CD8-positive, alpha-beta memory T cell (primary cell): ENCODE measurements at regions not wholly inside any gene's neighbourhood (a gene's known extent, or its start where the extent isn't known, plus 50 kb on each side); places are given as distances from the start of the nearest gene placed in this dataset.

Source experiments
- CTCF ChIA-PET: fragments of 350-600 bp; sonication (Branson Sonifier 250); formaldehyde crosslinking; loops from one replicate; lab custom pipeline; 2021; ENCODE audit warnings: antibody characterized with exemption; lab: Charles Lee
- POLR2A ChIA-PET: fragments of 350-600 bp; sonication (Branson Sonifier 250); formaldehyde crosslinking; loops from one replicate; lab custom pipeline; 2021; ENCODE audit warnings: antibody characterized with exemption; lab: Charles Lee
- DNase-seq, 5 donors: peaks; one replicate each; pipeline versions ENCODE4 v3.0.0 to v3.0.0-alpha.2; 2020 to 2022; ENCODE audit warnings: mixed read lengths in 1 of 5
- H3K27ac ChIP-seq: one replicate; pipeline ENCODE4 v1.7.0; 2013; ENCODE audit warnings: low read depth, mild to moderate bottlenecking, low read length, moderate library complexity
- H3K27me3 ChIP-seq: 2 replicates; pipeline ENCODE4 v1.7.0; 2013; ENCODE audit warnings: low read length, mild to moderate bottlenecking; ENCODE audit not compliant: insufficient read depth, poor library complexity, severe bottlenecking
- H3K36me3 ChIP-seq: 2 replicates; pipeline ENCODE4 v1.7.0; 2013; ENCODE audit warnings: mild to moderate bottlenecking, low read length, moderate library complexity; ENCODE audit not compliant: insufficient read depth
- H3K4me1 ChIP-seq: 2 replicates; pipeline ENCODE4 v1.7.0; 2013; ENCODE audit warnings: mild to moderate bottlenecking, low read length, moderate library complexity; ENCODE audit not compliant: insufficient read depth
- H3K4me3 ChIP-seq: 2 replicates; pipeline ENCODE4 v1.7.0; 2013; ENCODE audit warnings: mild to moderate bottlenecking, low read length
- H3K9me3 ChIP-seq: 2 replicates; pipeline ENCODE4 v1.7.0; 2013; ENCODE audit warnings: mild to moderate bottlenecking, low read length
- H3K27ac Mint-ChIP-seq, 8 donors: one replicate each; pipeline ENCODE4 v1.8.0; 2020 to 2021; ENCODE audit warnings: mixed read lengths in 8 of 8, mild to moderate bottlenecking in 6 of 8, inconsistent platforms in 3 of 8, moderate library complexity in 3 of 8
- H3K27me3 Mint-ChIP-seq, 2 donors: one replicate each; pipeline ENCODE4 v1.8.0; 2020 to 2021; ENCODE audit warnings: mixed read lengths in 2 of 2, mild to moderate bottlenecking in 1 of 2, moderate library complexity in 1 of 2
- H3K36me3 Mint-ChIP-seq, 3 donors: one replicate each; pipeline ENCODE4 v1.8.0; 2020 to 2021; ENCODE audit warnings: mixed read lengths in 3 of 3, inconsistent platforms in 1 of 3, mild to moderate bottlenecking in 1 of 3
- H3K4me1 Mint-ChIP-seq, 3 donors: one replicate each; pipeline ENCODE4 v1.8.0; 2020 to 2021; ENCODE audit warnings: mixed read lengths in 3 of 3, inconsistent platforms in 1 of 3, mild to moderate bottlenecking in 1 of 3
- H3K4me3 Mint-ChIP-seq, 7 donors: one replicate each; pipeline ENCODE4 v1.8.0; 2020 to 2021; ENCODE audit warnings: mixed read lengths in 7 of 7, mild to moderate bottlenecking in 6 of 7, moderate library complexity in 4 of 7, inconsistent platforms in 2 of 7
- H3K9me3 Mint-ChIP-seq, 5 donors: one replicate each; pipeline ENCODE4 v1.8.0; 2020 to 2022; ENCODE audit warnings: mixed read lengths in 5 of 5, mild to moderate bottlenecking in 3 of 5, moderate library complexity in 2 of 5, inconsistent platforms in 1 of 5

- H3K36me3 Mint-ChIP-seq: peaks cover 0 to 3% (median 0%) of the 10 kb centered on the region in 3 donors
- H3K36me3 ChIP-seq: no peaks in the 10 kb centered on the region
- DNase-seq: no peak
- peaks cover 8 to 26% (median 23%) of the 10 kb centered on the region in 5 donors for H3K9me3 Mint-ChIP-seq
- no peaks in the 10 kb centered on the region for H3K4me1 ChIP-seq
- H3K9me3 ChIP-seq: no peaks in the 10 kb centered on the region
- H3K4me1 Mint-ChIP-seq: no peaks in the 10 kb centered on the region
- ChIA-PET POLR2A (no interaction called here), CTCF (no interaction called here)
- no peak overlapping the region for H3K27ac ChIP-seq
- no peak overlapping the region for H3K4me3 ChIP-seq
- H3K27me3 Mint-ChIP-seq: peaks cover 0 to 1% of the 10 kb centered on the region in 2 donors
- H3K27ac Mint-ChIP-seq: no peak overlapping the region
- H3K27me3 ChIP-seq: no peaks in the 10 kb centered on the region
- no peak overlapping the region for H3K4me3 Mint-ChIP-seq
Measured at GRCh38 chr7:136302049-136302448, 324.9 kb upstream of the MTPN start.

GRCh38 chr7:136294977-136295376 is 317.8 kb upstream of the MTPN start:
- Mint-ChIP-seq H3K4me3 (no peak overlapping the region), H3K27ac (no peak overlapping the region), H3K36me3 (peaks cover 0 to 3% (median 0%) of the 10 kb centered on the region in 3 donors), H3K9me3 (peaks cover 0 to 15% (median 9%) of the 10 kb centered on the region in 5 donors), H3K4me1 (no peaks in the 10 kb centered on the region), H3K27me3 (peaks cover 0 to 1% of the 10 kb centered on the region in 2 donors)
- H3K9me3 ChIP-seq: no peaks in the 10 kb centered on the region
- no peak overlapping the region for H3K4me3 ChIP-seq
- CTCF ChIA-PET: no interaction called here
- DNase-seq: no peak
- POLR2A ChIA-PET: no interaction called here
- no peaks in the 10 kb centered on the region for H3K36me3 ChIP-seq
- H3K27ac ChIP-seq: no peak overlapping the region
- H3K27me3 ChIP-seq: no peaks in the 10 kb centered on the region
- H3K4me1 ChIP-seq: no peaks in the 10 kb centered on the region

- Histone ChIP-seq H3K27me3 (no peaks in the 10 kb centered on the region), H3K27ac (no peak overlapping the region), H3K9me3 (no peaks in the 10 kb centered on the region), H3K4me1 (no peaks in the 10 kb centered on the region), H3K36me3 (no peaks in the 10 kb centered on the region), H3K4me3 (no peak overlapping the region)
- ChIA-PET POLR2A (no interaction called here), CTCF (no interaction called here)
- peaks cover 0 to 12% (median 6%) of the 10 kb centered on the region in 5 donors for H3K9me3 Mint-ChIP-seq
- no peak for DNase-seq
- no peak overlapping the region for H3K27ac Mint-ChIP-seq
- H3K27me3 Mint-ChIP-seq: peaks cover 0 to 1% of the 10 kb centered on the region in 2 donors
- H3K4me3 Mint-ChIP-seq: no peak overlapping the region
- H3K4me1 Mint-ChIP-seq: no peaks in the 10 kb centered on the region
- H3K36me3 Mint-ChIP-seq: peaks cover 0 to 3% (median 0%) of the 10 kb centered on the region in 3 donors
Measured at GRCh38 chr7:136293841-136294391, 316.8 kb upstream of the MTPN start.

GRCh38 chr7:136293272-136293671 is 316.1 kb upstream of the MTPN start:
- Histone ChIP-seq H3K9me3 (no peaks in the 10 kb centered on the region), H3K36me3 (no peaks in the 10 kb centered on the region), H3K4me1 (no peaks in the 10 kb centered on the region), H3K4me3 (no peak overlapping the region), H3K27ac (no peak overlapping the region), H3K27me3 (no peaks in the 10 kb centered on the region)
- H3K27me3 Mint-ChIP-seq: peaks cover 0 to 1% of the 10 kb centered on the region in 2 donors
- no peak overlapping the region for H3K27ac Mint-ChIP-seq
- no peaks in the 10 kb centered on the region for H3K4me1 Mint-ChIP-seq
- peaks cover 0 to 3% (median 0%) of the 10 kb centered on the region in 3 donors for H3K36me3 Mint-ChIP-seq
- ChIA-PET CTCF (no interaction called here), POLR2A (no interaction called here)
- peaks cover 0 to 12% (median 5%) of the 10 kb centered on the region in 5 donors for H3K9me3 Mint-ChIP-seq
- H3K4me3 Mint-ChIP-seq: no peak overlapping the region
- DNase-seq: no peak

GRCh38 chr7:136292365-136292764 is 315.2 kb upstream of the MTPN start:
- Histone ChIP-seq H3K27ac (no peak overlapping the region), H3K36me3 (no peaks in the 10 kb centered on the region), H3K4me3 (no peak overlapping the region), H3K9me3 (no peaks in the 10 kb centered on the region), H3K4me1 (no peaks in the 10 kb centered on the region), H3K27me3 (no peaks in the 10 kb centered on the region)
- H3K4me3 Mint-ChIP-seq: no peak overlapping the region
- no peaks in the 10 kb centered on the region for H3K27me3 Mint-ChIP-seq
- H3K36me3 Mint-ChIP-seq: no peaks in the 10 kb centered on the region
- no peak overlapping the region for H3K27ac Mint-ChIP-seq
- CTCF ChIA-PET: no interaction called here
- DNase-seq: no peak
- POLR2A ChIA-PET: no interaction called here
- no peaks in the 10 kb centered on the region for H3K4me1 Mint-ChIP-seq
- H3K9me3 Mint-ChIP-seq: peaks cover 0 to 10% (median 3%) of the 10 kb centered on the region in 5 donors

GRCh38 chr7:136290351-136290750 is 313.2 kb upstream of the MTPN start:
- H3K27ac Mint-ChIP-seq: no peak overlapping the region
- H3K27ac ChIP-seq: no peak overlapping the region
- no peak overlapping the region for H3K4me3 Mint-ChIP-seq
- no peaks in the 10 kb centered on the region for H3K4me1 ChIP-seq
- DNase-seq: no peak
- no peaks in the 10 kb centered on the region for H3K4me1 Mint-ChIP-seq
- H3K36me3 ChIP-seq: no peaks in the 10 kb centered on the region
- H3K9me3 Mint-ChIP-seq: peaks cover 0 to 5% (median 0%) of the 10 kb centered on the region in 5 donors
- ChIA-PET POLR2A (no interaction called here), CTCF (interaction anchor here (1.5 kb wide), 1 partner anchor 14 kb away, joined by 4 read pairs; no protein-coding TSS in a partner anchor)
- no peaks in the 10 kb centered on the region for H3K27me3 Mint-ChIP-seq
- H3K27me3 ChIP-seq: no peaks in the 10 kb centered on the region
- H3K4me3 ChIP-seq: no peak overlapping the region
- H3K9me3 ChIP-seq: no peaks in the 10 kb centered on the region
- no peaks in the 10 kb centered on the region for H3K36me3 Mint-ChIP-seq

- DNase-seq: no peak
- Mint-ChIP-seq H3K4me1 (no peaks in the 10 kb centered on the region), H3K27me3 (no peaks in the 10 kb centered on the region), H3K9me3 (peaks cover 0 to 6% (median 5%) of the 10 kb centered on the region in 5 donors), H3K36me3 (peaks cover 0 to 3% (median 0%) of the 10 kb centered on the region in 3 donors), H3K4me3 (no peak overlapping the region), H3K27ac (no peak overlapping the region)
- Histone ChIP-seq H3K27me3 (no peaks in the 10 kb centered on the region), H3K4me3 (no peak overlapping the region), H3K36me3 (no peaks in the 10 kb centered on the region), H3K27ac (no peak overlapping the region), H3K9me3 (no peaks in the 10 kb centered on the region), H3K4me1 (no peaks in the 10 kb centered on the region)
- ChIA-PET CTCF (no interaction called here), POLR2A (no interaction called here)
Measured at GRCh38 chr7:136278057-136278456, 300.9 kb upstream of the MTPN start.

- H3K36me3 Mint-ChIP-seq: peaks cover 0 to 2% (median 0%) of the 10 kb centered on the region in 3 donors
- no peaks in the 10 kb centered on the region for H3K27me3 ChIP-seq
- POLR2A ChIA-PET: no interaction called here
- no peak for DNase-seq
- H3K27ac ChIP-seq: no peak overlapping the region
- no peaks in the 10 kb centered on the region for H3K9me3 ChIP-seq
- H3K27ac Mint-ChIP-seq: no peak overlapping the region
- H3K4me3 Mint-ChIP-seq: no peak overlapping the region
- no peaks in the 10 kb centered on the region for H3K27me3 Mint-ChIP-seq
- H3K36me3 ChIP-seq: no peaks in the 10 kb centered on the region
- CTCF ChIA-PET: no interaction called here
- no peak overlapping the region for H3K4me3 ChIP-seq
- peaks cover 0 to 5% (median 3%) of the 10 kb centered on the region in 5 donors for H3K9me3 Mint-ChIP-seq
- H3K4me1 ChIP-seq: no peaks in the 10 kb centered on the region
- H3K4me1 Mint-ChIP-seq: no peaks in the 10 kb centered on the region
Measured at GRCh38 chr7:136275794-136276193, 298.6 kb upstream of the MTPN start.
